Glutamatergic neuron (in vitro differentiated cells): ENCODE measurements at regions not wholly inside any gene's neighbourhood (a gene's known extent, or its start where the extent isn't known, plus 50 kb on each side); places are given as distances from the start of the nearest gene placed in this dataset.

Experiments
- DNase-seq: peaks from one replicate; pipeline ENCODE4 v3.0.0; 2022
- H3K27ac Mint-ChIP-seq: one replicate; pipeline ENCODE4 v1.8.0; 2020; ENCODE audit warnings: mild to moderate bottlenecking, mixed read lengths, inconsistent platforms; ENCODE audit not compliant: unreplicated experiment
- H3K27me3 Mint-ChIP-seq: one replicate; pipeline ENCODE4 v1.8.0; 2020; ENCODE audit warnings: mild to moderate bottlenecking, moderate library complexity, mixed read lengths, inconsistent platforms; ENCODE audit not compliant: unreplicated experiment
- H3K36me3 Mint-ChIP-seq: one replicate; pipeline ENCODE4 v1.8.0; 2020; ENCODE audit warnings: mild to moderate bottlenecking, mixed read lengths, inconsistent platforms; ENCODE audit not compliant: unreplicated experiment
- H3K4me1 Mint-ChIP-seq: one replicate; pipeline ENCODE4 v1.8.0; 2020; ENCODE audit warnings: mild to moderate bottlenecking, low read depth, mixed read lengths, inconsistent platforms; ENCODE audit not compliant: unreplicated experiment
- H3K4me3 Mint-ChIP-seq: one replicate; pipeline ENCODE4 v1.8.0; 2020; ENCODE audit warnings: mild to moderate bottlenecking, mixed read lengths, inconsistent platforms; ENCODE audit not compliant: unreplicated experiment
- H3K9me3 Mint-ChIP-seq: one replicate; pipeline ENCODE4 v1.8.0; 2020; ENCODE audit warnings: mild to moderate bottlenecking, moderate library complexity, mixed read lengths, inconsistent platforms; ENCODE audit not compliant: unreplicated experiment
- TF ChIP-seq, protein P1 (sequence below): fragments of 200-600 bp; sonication (generic); IDR thresholded peaks from one replicate; pipeline ENCODE4 v1.5.0; 2021; ENCODE audit not compliant: partially characterized antibody, unreplicated experiment

DNA sequence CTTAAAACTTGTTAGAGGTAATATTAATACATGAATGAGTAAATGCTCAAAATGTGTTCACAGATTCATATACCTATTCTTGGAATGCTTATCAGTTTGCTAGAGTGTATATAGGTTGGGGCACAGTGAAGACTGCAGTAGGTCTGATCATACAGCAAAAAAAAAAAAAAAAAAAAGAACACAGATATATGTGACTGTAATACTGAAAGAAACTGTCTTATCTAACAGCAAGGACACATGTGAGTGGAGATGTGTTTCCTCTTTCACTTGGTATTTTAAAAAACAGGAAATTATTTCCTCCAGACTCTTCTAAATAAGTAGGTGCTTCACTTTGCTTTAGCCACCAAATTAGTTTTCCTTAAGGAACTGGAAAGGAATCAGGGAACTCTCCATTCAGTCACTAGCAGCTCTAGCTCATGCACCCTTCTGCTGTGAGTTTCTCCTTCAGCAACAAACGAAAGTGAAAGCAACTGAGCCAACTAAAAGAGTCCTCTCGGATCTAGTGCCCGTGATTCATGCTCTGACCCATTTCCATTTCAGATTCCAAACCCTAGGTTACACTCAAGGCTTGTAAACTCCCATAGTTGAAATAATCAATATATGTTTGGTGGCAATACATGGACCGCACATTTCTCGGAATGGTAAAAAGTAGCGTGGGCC lies 98.5 kb downstream of the DSEL start:
- Mint-ChIP-seq H3K27me3 (no peaks in the 10 kb centered on the region), H3K36me3 (no peaks in the 10 kb centered on the region), H3K4me1 (no peaks in the 10 kb centered on the region), H3K4me3 (no peak overlapping the region), H3K9me3 (no peaks in the 10 kb centered on the region), H3K27ac (no peak overlapping the region)
- DNase-seq = no peak
- TF ChIP-seq, protein P1, sequence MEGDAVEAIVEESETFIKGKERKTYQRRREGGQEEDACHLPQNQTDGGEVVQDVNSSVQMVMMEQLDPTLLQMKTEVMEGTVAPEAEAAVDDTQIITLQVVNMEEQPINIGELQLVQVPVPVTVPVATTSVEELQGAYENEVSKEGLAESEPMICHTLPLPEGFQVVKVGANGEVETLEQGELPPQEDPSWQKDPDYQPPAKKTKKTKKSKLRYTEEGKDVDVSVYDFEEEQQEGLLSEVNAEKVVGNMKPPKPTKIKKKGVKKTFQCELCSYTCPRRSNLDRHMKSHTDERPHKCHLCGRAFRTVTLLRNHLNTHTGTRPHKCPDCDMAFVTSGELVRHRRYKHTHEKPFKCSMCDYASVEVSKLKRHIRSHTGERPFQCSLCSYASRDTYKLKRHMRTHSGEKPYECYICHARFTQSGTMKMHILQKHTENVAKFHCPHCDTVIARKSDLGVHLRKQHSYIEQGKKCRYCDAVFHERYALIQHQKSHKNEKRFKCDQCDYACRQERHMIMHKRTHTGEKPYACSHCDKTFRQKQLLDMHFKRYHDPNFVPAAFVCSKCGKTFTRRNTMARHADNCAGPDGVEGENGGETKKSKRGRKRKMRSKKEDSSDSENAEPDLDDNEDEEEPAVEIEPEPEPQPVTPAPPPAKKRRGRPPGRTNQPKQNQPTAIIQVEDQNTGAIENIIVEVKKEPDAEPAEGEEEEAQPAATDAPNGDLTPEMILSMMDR = no peak

DNA sequence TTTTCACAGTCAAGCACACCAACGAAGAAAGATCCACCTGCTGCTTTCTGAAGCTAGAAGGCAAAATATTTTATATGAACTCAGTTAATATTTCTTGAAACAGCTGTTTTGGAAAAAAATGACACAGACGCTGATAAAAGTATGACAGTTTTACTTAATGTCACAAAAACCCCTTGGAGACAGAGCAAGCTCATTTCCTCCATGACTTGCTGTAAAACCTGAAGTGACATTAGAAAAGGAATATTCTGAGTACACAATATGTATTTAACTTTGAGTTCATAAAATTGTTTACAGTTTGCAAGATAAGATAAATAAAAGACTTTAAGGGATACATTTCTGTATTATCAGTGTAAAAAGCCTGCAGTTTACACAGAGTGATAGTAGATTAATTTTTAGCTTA lies 105.4 kb downstream of the DSEL start:
- Mint-ChIP-seq H3K36me3 (no peaks in the 10 kb centered on the region), H3K27ac (no peak overlapping the region), H3K4me1 (no peaks in the 10 kb centered on the region), H3K27me3 (no peaks in the 10 kb centered on the region), H3K4me3 (no peak overlapping the region), H3K9me3 (no peaks in the 10 kb centered on the region)
- DNase-seq = no peak
- TF ChIP-seq, protein P1 = no peak

DNA sequence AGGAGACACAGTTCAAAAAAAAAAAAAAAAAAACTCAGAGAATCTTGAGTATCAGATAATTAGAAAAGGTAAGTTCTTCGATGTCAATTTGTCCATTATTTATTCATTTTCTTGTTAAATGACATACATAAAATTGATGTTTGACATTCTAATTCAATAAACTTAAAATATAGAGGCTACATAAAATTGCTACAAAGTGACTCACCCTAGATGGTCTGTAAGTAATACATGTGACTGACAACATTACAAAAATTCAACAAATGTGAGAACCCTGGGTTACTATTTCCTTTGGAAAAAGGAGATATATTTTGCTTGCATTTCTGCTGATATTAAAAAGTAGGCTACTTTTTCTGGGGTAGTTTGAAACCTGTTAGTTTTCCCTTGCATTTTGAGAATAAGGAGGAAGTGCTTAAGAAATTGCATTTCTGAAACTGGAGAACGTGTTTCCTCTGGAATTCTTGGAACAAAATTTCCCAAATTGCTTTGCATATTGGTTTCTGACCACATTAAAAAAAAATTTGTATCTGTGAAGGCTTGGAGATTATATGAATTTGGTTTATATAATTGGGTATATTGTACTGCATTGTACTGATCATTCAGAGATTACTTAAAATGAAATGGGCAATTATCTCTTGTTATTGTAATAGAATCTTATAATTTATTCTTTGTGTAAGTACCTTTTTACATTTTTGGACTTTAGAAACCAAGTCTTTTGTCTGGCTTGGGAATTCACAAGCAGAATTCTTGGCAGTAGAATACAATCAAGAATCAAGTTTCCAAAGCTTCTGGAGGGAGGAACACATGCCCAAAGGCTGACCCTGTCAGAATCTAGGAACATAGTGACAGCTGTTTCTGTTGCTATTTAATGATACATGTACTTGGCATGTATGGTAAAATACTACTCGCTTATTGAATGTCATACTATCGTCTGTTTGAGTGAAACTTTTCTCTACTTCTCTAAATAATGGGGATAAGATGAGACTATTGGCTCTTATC lies 106.1 kb downstream of the DSEL start:
- Mint-ChIP-seq H3K9me3 (no peaks in the 10 kb centered on the region), H3K27me3 (no peaks in the 10 kb centered on the region), H3K4me1 (no peaks in the 10 kb centered on the region), H3K36me3 (no peaks in the 10 kb centered on the region), H3K4me3 (no peak overlapping the region), H3K27ac (no peak overlapping the region)
- DNase-seq = no peak
- TF ChIP-seq, protein P1 = no peak

DNA sequence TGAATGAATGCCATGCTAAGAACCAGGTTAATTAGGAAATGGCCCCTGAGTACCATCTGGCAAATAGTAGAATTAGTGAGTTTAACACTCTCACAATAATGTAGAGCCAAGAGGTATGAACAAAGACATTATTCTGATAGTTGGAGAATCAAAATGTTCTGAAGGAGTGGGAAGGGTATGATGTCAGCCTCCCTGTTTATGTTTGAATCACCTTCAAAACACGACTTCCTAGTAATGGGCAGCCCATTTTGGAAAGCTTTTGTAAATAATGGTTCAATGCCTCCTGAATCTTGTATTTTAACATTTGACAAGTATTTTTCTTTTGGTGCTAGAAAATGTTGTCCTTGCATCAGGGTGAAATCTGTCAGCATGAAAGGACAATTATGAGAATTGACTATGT lies 108.3 kb downstream of the DSEL start:
- H3K36me3 Mint-ChIP-seq = no peaks in the 10 kb centered on the region
- no peak overlapping the region for H3K27ac Mint-ChIP-seq
- no peaks in the 10 kb centered on the region for H3K4me1 Mint-ChIP-seq
- no peak overlapping the region for H3K4me3 Mint-ChIP-seq
- DNase-seq = no peak
- TF ChIP-seq, protein P1 = no peak
- no peaks in the 10 kb centered on the region for H3K27me3 Mint-ChIP-seq
- no peaks in the 10 kb centered on the region for H3K9me3 Mint-ChIP-seq

DNA sequence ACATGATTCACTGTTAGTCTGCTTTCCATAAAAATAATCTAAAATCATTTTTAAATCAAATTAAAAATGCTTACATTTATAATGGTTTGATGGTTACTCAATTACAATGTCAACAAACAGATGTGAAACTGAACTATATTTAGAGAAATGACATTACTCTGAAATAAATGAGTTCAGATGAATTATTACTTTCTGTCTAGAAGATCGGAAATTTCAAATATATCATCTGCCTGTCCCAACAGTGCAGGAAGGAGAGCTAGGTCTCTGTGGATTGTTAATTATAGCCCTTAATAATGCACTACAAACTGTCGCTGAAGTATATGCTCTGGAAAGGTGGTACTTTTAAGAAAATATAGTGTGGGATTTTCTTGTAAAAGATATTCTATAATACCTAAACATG lies 109.8 kb downstream of the DSEL start:
- Mint-ChIP-seq H3K27ac (no peak overlapping the region), H3K4me1 (no peaks in the 10 kb centered on the region), H3K9me3 (no peaks in the 10 kb centered on the region), H3K36me3 (no peaks in the 10 kb centered on the region), H3K27me3 (no peaks in the 10 kb centered on the region), H3K4me3 (no peak overlapping the region)
- TF ChIP-seq, protein P1 = no peak
- DNase-seq = no peak
